Mesothelial cell of epicardium (in vitro differentiated cells): ENCODE measurements at regions not wholly inside any gene's neighbourhood (a gene's known extent, or its start where the extent isn't known, plus 50 kb on each side); places are given as distances from the start of the nearest gene placed in this dataset.

Experiments used
- DNase-seq, 2 experiments: peaks; one replicate each; pipeline ENCODE4 v3.0.0; 2021; ENCODE audit warnings: low spot score in 2 of 2; ENCODE audit not compliant: unreplicated experiment in 2 of 2
- H3K27ac Mint-ChIP-seq: 2 replicates; pipeline ENCODE4 v1.8.0; 2021; ENCODE audit warnings: mixed read lengths
- H3K27me3 Mint-ChIP-seq: 2 replicates; pipeline ENCODE4 v1.8.0; 2021; ENCODE audit warnings: low read depth, mixed read lengths
- H3K36me3 Mint-ChIP-seq: 2 replicates; pipeline ENCODE4 v1.8.0; 2021; ENCODE audit warnings: mixed read lengths
- H3K4me1 Mint-ChIP-seq: 2 replicates; pipeline ENCODE4 v1.8.0; 2021; ENCODE audit warnings: mixed read lengths
- H3K4me3 Mint-ChIP-seq: 2 replicates; pipeline ENCODE4 v1.8.0; 2021; ENCODE audit warnings: mild to moderate bottlenecking, moderate library complexity, mixed read lengths
- H3K9me3 Mint-ChIP-seq: 2 replicates; pipeline ENCODE4 v1.8.0; 2021; ENCODE audit warnings: mixed read lengths
- TF ChIP-seq, protein P1 (sequence below): fragments of 200-600 bp; sonication (generic); IDR thresholded peaks from one replicate; pipeline ENCODE4 v1.5.0; 2021; ENCODE audit warnings: antibody characterized with exemption; ENCODE audit not compliant: unreplicated experiment

DNA sequence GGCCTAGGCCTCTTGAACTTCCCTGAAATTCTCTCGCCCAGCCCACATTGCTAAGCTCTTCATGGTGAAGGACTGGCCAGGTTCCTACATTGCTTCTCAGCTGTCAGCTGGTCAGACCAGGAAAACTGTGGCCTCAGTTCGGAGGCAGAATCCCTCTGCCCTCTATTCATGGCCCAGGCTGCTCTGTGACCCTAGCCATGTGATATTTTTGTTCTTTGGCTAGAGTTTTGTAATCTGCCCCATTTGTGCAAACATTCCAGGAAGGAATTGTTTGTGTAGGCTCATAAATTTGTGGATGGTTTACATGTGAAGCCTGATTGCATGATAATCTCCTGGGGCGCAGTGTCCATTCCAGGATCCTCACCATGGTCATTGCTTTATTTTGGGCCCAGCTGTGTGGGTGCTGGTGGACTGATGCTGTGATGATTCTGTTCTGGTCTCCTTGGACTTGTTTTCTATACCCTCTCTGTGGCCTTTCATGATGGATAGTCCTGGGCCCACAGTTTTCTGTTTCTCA is 149.1 kb upstream of the E2F8 start:
- no peaks in the 10 kb centered on the region for H3K4me1 Mint-ChIP-seq
- no peak for DNase-seq
- no peaks in the 10 kb centered on the region for H3K36me3 Mint-ChIP-seq
- TF ChIP-seq, protein P1, sequence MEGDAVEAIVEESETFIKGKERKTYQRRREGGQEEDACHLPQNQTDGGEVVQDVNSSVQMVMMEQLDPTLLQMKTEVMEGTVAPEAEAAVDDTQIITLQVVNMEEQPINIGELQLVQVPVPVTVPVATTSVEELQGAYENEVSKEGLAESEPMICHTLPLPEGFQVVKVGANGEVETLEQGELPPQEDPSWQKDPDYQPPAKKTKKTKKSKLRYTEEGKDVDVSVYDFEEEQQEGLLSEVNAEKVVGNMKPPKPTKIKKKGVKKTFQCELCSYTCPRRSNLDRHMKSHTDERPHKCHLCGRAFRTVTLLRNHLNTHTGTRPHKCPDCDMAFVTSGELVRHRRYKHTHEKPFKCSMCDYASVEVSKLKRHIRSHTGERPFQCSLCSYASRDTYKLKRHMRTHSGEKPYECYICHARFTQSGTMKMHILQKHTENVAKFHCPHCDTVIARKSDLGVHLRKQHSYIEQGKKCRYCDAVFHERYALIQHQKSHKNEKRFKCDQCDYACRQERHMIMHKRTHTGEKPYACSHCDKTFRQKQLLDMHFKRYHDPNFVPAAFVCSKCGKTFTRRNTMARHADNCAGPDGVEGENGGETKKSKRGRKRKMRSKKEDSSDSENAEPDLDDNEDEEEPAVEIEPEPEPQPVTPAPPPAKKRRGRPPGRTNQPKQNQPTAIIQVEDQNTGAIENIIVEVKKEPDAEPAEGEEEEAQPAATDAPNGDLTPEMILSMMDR: no peak
- H3K4me3 Mint-ChIP-seq: no peak overlapping the region
- no peak overlapping the region for H3K27ac Mint-ChIP-seq
- peaks cover 4% of the 10 kb centered on the region for H3K9me3 Mint-ChIP-seq
- H3K27me3 Mint-ChIP-seq: peaks cover 24% of the 10 kb centered on the region

DNA sequence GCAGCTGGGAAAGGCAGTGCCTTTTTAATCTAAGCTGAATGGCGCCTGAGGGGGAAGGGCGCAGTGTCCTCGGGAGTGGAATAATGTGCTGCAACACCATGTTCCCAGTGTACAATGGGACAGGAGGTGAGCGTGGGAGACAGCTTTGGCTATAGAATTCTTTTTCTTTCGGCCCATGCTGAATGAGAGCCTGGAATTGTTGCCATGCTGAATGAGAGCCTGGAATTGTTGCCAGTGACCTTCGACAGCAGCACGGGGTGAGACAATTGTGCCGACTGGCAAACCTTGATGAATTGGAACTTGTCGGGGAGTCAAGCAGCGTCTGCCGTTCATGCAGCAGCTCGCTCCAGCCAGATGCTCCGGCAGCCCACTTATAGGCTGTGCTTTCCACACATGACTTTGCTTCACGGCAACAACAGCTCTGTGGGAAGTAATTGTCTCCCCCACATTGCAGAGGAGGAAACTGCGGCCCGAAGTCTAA is 141.4 kb upstream of the E2F8 start:
- peaks cover 65% of the 10 kb centered on the region for H3K27me3 Mint-ChIP-seq
- TF ChIP-seq, protein P1: no peak
- no peaks in the 10 kb centered on the region for H3K4me1 Mint-ChIP-seq
- no peaks in the 10 kb centered on the region for H3K36me3 Mint-ChIP-seq
- no peak for DNase-seq
- no peak overlapping the region for H3K4me3 Mint-ChIP-seq
- H3K9me3 Mint-ChIP-seq: no peaks in the 10 kb centered on the region
- no peak overlapping the region for H3K27ac Mint-ChIP-seq

DNA sequence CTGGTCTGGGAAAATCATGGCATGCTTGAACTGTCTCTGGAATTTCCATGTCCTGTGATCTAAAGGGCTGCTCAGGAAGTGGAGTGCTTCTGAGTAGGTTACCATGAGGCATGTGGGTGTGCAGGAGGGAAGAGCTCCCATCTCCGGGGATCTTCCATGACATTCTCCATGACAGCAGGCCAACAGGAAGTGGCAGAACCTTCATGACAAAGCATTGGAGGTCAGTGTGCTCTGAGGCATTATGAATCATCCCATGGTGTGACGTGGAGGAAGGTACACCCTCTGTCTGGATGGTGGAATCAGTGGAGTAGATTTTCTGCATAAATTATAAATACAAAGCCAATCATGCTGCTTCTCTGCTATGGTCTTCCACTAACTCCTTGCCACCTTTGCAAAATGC is 139.6 kb upstream of the E2F8 start:
- no peaks in the 10 kb centered on the region for H3K36me3 Mint-ChIP-seq
- no peaks in the 10 kb centered on the region for H3K9me3 Mint-ChIP-seq
- H3K4me3 Mint-ChIP-seq: no peak overlapping the region
- H3K27me3 Mint-ChIP-seq: peaks cover 57% of the 10 kb centered on the region
- no peak for DNase-seq
- H3K27ac Mint-ChIP-seq: no peak overlapping the region
- no peaks in the 10 kb centered on the region for H3K4me1 Mint-ChIP-seq
- TF ChIP-seq, protein P1: no peak

DNA sequence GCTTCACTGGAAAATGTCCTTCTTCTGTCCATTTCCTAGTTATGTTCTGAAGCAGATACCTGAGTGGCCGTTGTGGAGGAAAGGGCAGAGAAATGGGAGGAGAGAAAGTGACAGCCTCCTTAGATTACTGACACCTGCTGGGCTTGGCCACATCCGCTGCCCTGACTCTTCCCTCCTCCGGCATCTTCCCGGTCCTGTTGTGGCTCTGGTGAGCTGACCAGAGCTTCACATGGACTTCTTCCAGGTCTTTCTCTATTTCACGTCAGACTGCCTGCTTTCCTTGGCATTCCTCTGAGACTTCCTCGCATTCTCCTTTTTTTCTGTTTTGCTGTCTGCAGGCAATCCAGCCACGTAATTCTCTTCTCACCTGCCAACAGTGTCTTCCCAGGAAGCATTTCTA is 138.7 kb upstream of the E2F8 start:
- Mint-ChIP-seq H3K9me3 (no peaks in the 10 kb centered on the region), H3K4me3 (no peak overlapping the region), H3K27me3 (peaks cover 52% of the 10 kb centered on the region), H3K4me1 (no peaks in the 10 kb centered on the region), H3K36me3 (no peaks in the 10 kb centered on the region), H3K27ac (no peak overlapping the region)
- TF ChIP-seq, protein P1: no peak
- DNase-seq: no peak

DNA sequence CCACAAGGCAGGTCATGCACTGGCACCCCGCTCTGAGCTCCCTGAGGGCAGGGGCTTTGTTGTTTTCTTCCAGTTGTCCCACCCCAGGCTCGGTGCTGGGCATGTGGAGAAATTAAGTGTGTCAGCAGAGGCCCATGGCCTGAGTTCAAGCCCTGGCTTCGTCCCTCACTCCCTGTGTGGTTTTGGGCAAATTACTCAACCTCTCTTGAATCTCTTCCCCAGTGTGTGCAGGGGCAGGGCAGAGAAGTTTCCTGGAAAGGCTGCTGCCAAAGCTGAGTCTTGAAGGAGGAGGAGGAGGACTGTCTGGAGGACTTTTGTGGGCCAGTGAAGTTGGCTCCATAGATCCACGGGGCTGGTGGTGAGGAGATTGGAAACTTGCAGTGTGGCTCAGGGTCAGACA is 138.1 kb upstream of the E2F8 start:
- H3K9me3 Mint-ChIP-seq: no peaks in the 10 kb centered on the region
- H3K4me1 Mint-ChIP-seq: no peaks in the 10 kb centered on the region
- TF ChIP-seq, protein P1: no peak
- no peaks in the 10 kb centered on the region for H3K36me3 Mint-ChIP-seq
- H3K27ac Mint-ChIP-seq: no peak overlapping the region
- H3K4me3 Mint-ChIP-seq: no peak overlapping the region
- no peak for DNase-seq
- peaks cover 47% of the 10 kb centered on the region for H3K27me3 Mint-ChIP-seq

DNA sequence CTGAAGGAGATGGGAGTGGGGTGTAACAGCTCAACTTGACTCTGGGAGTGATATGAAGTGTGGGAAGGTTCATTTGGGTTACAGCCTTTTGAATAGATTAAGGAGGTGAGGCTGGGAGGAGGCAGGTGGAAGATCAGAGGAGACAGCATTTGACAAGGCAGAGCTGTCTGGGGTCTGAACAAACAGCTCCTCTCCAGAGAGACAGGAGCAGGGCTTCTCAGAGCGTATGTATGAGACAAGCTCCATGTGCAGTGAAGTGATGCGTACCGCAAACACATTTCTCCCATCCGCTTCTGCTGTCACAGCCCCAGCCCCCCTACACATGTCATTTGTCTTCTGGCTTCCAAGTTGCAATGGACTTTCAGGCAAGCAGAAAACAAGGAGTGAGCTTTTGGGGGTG is 137.1 kb upstream of the E2F8 start:
- H3K4me1 Mint-ChIP-seq: no peaks in the 10 kb centered on the region
- H3K27me3 Mint-ChIP-seq: peaks cover 41% of the 10 kb centered on the region
- no peak overlapping the region for H3K4me3 Mint-ChIP-seq
- no peaks in the 10 kb centered on the region for H3K9me3 Mint-ChIP-seq
- H3K27ac Mint-ChIP-seq: no peak overlapping the region
- TF ChIP-seq, protein P1: no peak
- DNase-seq: no peak
- no peaks in the 10 kb centered on the region for H3K36me3 Mint-ChIP-seq
